ENCODE measurements at regions not wholly inside any gene's neighbourhood (a gene's known extent, or its start where the extent isn't known, plus 50 kb on each side); places are given as distances from the start of the nearest gene placed in this dataset.

DNA sequence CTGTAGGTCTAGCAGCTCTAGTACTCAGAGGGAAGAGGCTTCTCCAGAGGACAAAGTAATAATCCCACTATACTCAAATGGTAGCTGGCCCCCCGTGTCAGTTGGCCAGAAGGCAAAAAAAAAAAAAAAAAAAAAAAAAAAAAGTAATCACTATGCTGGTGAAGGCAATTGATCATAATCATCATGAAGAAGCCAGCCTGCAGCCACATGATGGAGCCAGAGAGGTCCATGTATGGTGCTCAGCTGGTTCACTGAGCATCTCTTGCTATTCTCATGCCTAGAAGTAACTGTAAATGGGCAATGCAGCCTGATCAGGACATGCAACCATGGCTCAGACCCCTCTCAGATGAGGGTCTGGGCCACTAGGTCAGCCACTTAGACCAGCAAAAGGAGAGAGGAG, 378.8 kb downstream of the MED13L start:
- H3K27ac ChIP-seq = no peak overlapping the region
- H3K36me3 ChIP-seq = no peaks in the 10 kb centered on the region
- DNase-seq (ENCODE audit: low read depth in 1 of 2, low spot score in 1 of 2) = no peak
- no peak overlapping the region for H3K4me3 ChIP-seq
- no peaks in the 10 kb centered on the region for H3K9me3 ChIP-seq (ENCODE audit: low read depth)
- no peaks in the 10 kb centered on the region for H3K27me3 ChIP-seq
- TF ChIP-seq, protein P1, sequence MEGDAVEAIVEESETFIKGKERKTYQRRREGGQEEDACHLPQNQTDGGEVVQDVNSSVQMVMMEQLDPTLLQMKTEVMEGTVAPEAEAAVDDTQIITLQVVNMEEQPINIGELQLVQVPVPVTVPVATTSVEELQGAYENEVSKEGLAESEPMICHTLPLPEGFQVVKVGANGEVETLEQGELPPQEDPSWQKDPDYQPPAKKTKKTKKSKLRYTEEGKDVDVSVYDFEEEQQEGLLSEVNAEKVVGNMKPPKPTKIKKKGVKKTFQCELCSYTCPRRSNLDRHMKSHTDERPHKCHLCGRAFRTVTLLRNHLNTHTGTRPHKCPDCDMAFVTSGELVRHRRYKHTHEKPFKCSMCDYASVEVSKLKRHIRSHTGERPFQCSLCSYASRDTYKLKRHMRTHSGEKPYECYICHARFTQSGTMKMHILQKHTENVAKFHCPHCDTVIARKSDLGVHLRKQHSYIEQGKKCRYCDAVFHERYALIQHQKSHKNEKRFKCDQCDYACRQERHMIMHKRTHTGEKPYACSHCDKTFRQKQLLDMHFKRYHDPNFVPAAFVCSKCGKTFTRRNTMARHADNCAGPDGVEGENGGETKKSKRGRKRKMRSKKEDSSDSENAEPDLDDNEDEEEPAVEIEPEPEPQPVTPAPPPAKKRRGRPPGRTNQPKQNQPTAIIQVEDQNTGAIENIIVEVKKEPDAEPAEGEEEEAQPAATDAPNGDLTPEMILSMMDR (IDR thresholded peaks at IDR 0.05; ENCODE audit: low read depth, low read length) = no peak
- H3K4me1 ChIP-seq (ENCODE audit: low read depth) = no peaks in the 10 kb centered on the region

DNA sequence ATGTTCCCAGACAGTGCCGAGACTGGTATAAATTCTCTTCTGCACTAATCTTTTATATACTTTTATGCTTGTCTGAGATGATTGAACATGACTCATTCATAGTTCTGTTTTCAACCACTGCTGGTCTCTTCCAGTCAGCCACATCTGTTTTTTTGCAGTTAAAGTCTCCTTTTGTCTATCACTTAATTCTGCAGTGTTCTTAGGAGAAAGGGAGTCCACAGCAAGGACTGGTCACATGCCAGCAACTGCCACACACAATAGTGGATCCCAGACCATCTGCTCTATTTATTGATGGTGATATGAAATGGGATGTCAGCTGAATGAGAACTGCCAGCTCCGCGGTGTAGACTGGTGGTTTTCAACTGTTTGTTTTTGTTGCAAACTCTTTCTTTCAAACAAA, 379.8 kb downstream of the MED13L start:
- TF ChIP-seq, protein P1 (IDR thresholded peaks at IDR 0.05; ENCODE audit: low read depth, low read length) = no peak
- no peaks in the 10 kb centered on the region for H3K27me3 ChIP-seq
- H3K9me3 ChIP-seq (ENCODE audit: low read depth) = no peaks in the 10 kb centered on the region
- no peak overlapping the region for H3K4me3 ChIP-seq
- no peaks in the 10 kb centered on the region for H3K36me3 ChIP-seq
- no peaks in the 10 kb centered on the region for H3K4me1 ChIP-seq (ENCODE audit: low read depth)
- no peak overlapping the region for H3K27ac ChIP-seq
- DNase-seq (ENCODE audit: low read depth in 1 of 2, low spot score in 1 of 2) = no peak

DNA sequence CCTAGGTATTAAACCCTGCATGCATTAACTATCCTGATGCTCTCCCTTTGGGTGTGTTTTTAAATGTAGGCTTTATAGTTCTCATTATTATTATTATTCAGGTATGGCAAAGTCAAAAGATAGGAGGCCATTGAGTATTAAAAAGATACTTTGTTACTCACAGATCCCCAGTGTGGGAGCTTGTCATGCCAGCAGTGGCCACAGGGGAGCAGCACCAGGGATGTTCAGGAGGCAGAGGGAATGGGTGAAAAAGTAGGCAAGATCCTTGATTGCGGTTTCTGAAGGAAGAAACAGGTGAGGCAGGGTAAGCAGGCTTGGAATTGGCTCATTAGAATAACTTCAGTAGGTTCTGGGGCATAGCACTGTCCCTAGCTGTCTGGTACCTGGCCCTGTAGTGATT, 382.2 kb downstream of the MED13L start:
- Histone ChIP-seq H3K4me1 (ENCODE audit: low read depth) (no peaks in the 10 kb centered on the region), H3K36me3 (no peaks in the 10 kb centered on the region), H3K4me3 (no peak overlapping the region), H3K27ac (no peak overlapping the region), H3K9me3 (ENCODE audit: low read depth) (no peaks in the 10 kb centered on the region), H3K27me3 (no peaks in the 10 kb centered on the region)
- DNase-seq (ENCODE audit: low read depth in 1 of 2, low spot score in 1 of 2) = no peak
- TF ChIP-seq, protein P1 (IDR thresholded peaks at IDR 0.05; ENCODE audit: low read depth, low read length) = peak; percentile 39

DNA sequence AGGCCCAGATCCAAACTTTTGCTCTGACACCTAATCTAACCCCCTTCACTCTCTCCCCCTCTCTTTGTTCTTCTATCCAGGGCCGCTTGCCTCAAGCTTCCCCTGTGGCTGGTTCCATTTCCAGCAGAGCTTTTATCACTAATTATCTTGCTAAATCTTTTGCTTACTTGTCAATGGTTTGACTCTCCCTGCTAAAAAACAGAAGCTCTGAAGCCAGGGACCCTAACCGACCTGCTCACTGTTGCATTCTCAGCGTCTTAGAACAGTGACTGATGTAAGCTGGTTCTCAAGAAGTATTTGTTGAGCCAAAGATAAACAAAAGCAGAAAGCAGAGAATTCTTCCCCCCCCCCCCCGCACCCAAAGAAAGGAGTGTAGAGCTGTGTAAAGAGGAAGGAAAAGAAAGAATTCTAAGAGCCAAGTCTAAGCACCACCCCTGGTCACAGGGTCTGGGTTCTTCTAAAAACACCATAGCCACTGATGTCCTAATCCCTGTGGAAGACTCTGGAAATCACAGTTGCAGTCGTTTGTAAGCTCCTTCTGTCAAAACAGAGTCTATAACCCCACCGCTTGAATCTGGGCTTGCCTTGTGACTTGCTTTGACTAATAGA, 385.8 kb downstream of the MED13L start:
- no peak overlapping the region for H3K27ac ChIP-seq
- DNase-seq (ENCODE audit: low read depth in 1 of 2, low spot score in 1 of 2) = no peak
- TF ChIP-seq, protein P1 (IDR thresholded peaks at IDR 0.05; ENCODE audit: low read depth, low read length) = no peak
- H3K4me1 ChIP-seq (ENCODE audit: low read depth) = no peaks in the 10 kb centered on the region
- no peaks in the 10 kb centered on the region for H3K27me3 ChIP-seq
- H3K4me3 ChIP-seq = no peak overlapping the region
- H3K36me3 ChIP-seq = no peaks in the 10 kb centered on the region
- H3K9me3 ChIP-seq (ENCODE audit: low read depth) = no peaks in the 10 kb centered on the region

DNA sequence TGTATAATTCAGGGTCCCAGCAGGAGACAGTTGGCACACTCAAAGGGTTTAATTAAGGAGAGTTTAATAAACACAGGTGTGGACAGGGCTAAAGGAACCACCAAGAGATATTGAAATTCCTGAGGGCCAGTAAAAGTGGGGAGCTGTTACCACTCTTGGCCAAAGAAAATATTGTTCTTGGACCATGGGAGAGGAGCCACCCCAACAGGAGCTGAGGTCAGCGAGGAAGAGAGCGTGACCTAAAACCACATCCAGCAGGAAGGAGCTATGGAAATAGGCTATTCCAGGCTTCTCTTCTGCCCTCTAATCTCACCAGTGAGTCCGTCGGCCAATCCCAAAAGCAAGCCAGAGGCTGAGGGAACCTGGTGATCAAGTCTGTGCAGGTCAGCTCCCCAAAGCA, 390.8 kb downstream of the MED13L start:
- Histone ChIP-seq H3K36me3 (no peaks in the 10 kb centered on the region), H3K4me1 (ENCODE audit: low read depth) (no peaks in the 10 kb centered on the region), H3K27me3 (no peaks in the 10 kb centered on the region), H3K27ac (no peak overlapping the region), H3K9me3 (ENCODE audit: low read depth) (no peaks in the 10 kb centered on the region), H3K4me3 (no peak overlapping the region)
- TF ChIP-seq, protein P1 (IDR thresholded peaks at IDR 0.05; ENCODE audit: low read depth, low read length) = no peak
- DNase-seq (ENCODE audit: low read depth in 1 of 2, low spot score in 1 of 2) = no peak
